ENCODE measurements at regions not wholly inside any gene's neighbourhood (a gene's known extent, or its start where the extent isn't known, plus 50 kb on each side); places are given as distances from the start of the nearest gene placed in this dataset.
A peak's percentile ranks its signal among the peaks of the same experiment; 100 is the strongest.

- no peak for DNase-seq
Observed at GRCh38 chr1:208648146-208648545, 404.0 kb upstream of the PLXNA2 start.

- DNase-seq = peak; percentile 29
Observed at GRCh38 chr1:208652296-208653160, 408.3 kb upstream of the PLXNA2 start.

- no peak for DNase-seq
Observed at GRCh38 chr1:208653426-208653825, 409.2 kb upstream of the PLXNA2 start.

GRCh38 chr1:208654241-208654640, 410.1 kb upstream of the PLXNA2 start:
- DNase-seq = no peak

DNA sequence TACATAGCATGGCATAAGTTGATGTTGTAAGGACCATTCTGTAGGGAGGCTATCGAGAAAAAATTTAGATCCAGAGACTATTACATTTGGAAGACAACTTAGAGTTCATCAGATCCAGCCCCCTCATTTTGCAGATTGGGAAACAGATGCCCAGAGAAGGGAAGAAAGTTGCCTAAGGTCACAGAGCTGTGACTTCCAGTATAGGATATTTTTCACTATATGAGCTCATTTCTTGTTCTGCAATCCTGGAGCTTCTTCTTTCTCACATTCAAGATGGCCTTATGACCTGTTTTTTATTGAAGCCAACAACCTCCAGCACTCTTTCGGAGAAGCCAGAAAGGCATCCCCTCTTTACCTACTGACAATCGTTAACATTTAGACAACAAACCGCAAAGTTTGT, 421.8 kb upstream of the PLXNA2 start:
- DNase-seq = no peak

DNA sequence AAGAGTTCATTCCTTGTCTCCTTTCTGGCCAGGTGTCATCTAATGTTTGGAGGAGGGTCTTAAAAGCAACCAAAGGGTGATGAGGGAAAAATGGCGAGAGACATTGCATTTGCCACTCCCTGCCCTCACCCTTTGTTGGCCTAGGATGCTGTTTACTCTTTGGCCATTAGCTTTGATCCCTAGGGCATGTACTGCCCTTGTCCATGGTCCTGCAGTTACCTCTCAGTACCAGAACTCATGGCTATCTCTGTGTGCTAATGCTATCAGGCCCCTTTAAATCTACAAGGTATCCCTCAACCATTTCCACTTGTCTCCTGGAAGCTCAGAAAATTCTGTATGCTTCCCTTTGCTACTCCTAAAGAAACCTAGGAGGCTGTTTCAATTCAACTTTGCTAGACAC, 424.8 kb upstream of the PLXNA2 start:
- no peak for DNase-seq

DNA sequence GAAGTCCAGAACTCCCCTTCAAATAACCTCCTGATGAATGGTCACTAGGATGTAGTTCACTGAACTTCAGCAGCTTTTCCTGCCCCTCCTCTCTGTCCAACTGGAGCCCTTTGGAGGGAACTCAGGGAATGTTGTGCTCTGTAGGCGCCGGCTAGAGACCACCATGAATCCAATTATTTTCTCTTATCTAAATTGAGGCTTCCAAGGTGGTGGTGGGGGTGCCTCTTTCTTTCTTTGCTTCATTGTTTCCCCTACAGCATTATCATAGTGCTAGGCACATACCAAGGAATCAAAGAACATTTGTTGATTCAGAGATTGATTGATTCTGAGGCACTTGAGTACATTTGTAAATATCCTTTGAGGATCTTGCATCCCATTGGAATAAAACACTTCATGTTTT, 426.6 kb upstream of the PLXNA2 start:
- DNase-seq = no peak

DNA sequence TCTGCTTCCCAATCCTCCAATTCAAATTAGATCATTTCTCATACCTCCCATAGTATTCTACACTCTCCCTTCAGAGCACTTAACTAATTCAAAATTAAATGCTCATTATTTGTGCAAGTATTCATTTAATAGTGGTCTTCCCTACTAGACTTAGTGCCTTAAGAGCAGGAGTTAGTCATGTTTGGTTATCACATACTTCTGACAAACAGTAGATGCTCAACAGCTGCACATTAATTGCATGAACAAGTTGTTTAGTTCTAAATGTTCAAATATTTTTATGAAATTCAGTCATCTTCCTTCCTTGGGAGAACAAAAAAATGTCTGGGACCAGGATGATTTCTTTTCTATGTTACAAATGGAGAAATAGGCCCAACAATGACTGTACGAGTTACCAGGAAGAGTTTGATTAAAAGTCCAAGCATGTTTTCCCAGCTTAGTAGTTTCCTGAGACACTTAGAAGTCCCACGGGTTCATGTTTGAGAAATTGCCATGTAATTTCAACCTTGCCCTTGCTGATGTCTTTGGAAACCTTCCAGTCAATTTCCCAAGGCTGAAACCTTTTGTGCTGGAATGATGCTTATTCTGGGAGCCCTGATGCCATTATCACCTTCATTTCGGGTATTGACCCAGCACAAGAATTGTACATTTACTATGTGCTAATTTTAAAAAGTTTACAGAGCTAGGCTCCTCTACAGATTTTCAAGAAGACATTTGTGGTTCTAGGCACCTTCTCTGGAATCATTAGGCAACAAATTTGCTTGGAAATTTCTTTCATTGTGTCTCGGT, 437.9 kb upstream of the PLXNA2 start:
- DNase-seq = no peak

GRCh38 chr1:208682664-208683013, 438.5 kb upstream of the PLXNA2 start:
- DNase-seq = no peak

GRCh38 chr1:208683141-208683540, 439.0 kb upstream of the PLXNA2 start:
- no peak for DNase-seq

DNA sequence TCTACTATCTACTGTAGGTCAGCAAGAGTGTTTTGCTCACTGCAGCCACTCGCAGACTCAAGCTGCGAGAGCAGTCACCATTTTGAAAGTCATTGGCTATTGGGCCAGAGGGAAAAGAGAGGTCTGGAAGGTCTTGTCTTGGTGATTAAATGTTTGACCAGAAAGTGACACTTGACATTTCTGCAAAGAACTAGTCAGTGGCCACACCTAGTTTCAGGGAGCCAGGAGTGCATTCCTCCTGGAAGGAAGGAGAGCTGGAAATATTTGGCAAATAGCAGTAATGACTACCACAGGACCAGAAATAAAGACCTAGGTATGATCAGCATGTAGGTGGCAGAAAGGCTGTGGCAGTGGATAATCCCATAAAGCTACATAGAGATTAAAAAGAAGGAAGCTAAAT, 440.0 kb upstream of the PLXNA2 start:
- DNase-seq = no peak

DNA sequence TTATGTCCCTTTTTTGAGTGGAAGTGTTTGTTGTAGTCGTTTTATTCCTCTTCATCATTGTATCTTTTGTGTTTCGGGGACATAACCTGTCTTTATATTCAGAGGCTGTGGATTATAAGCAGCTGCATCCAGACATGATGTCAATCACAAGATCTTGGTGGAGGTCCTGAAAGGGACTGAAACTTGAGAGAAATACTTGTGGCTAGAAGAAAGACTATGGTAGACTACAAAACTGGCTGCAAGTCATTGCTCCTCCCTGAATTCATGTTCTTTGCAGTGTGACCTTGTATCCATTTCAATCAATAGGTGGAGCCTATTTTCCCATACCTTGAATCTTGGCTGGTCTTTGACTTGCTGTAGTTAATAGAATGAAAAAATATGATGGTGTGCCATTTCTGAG, 442.4 kb upstream of the PLXNA2 start:
- DNase-seq = no peak

GRCh38 chr1:208688656-208689315, 444.6 kb upstream of the PLXNA2 start:
- DNase-seq = no peak

GRCh38 chr1:208691012-208691411, 446.8 kb upstream of the PLXNA2 start:
- no peak for DNase-seq

GRCh38 chr1:208709981-208710380, 465.8 kb upstream of the PLXNA2 start:
- no peak for DNase-seq

DNA sequence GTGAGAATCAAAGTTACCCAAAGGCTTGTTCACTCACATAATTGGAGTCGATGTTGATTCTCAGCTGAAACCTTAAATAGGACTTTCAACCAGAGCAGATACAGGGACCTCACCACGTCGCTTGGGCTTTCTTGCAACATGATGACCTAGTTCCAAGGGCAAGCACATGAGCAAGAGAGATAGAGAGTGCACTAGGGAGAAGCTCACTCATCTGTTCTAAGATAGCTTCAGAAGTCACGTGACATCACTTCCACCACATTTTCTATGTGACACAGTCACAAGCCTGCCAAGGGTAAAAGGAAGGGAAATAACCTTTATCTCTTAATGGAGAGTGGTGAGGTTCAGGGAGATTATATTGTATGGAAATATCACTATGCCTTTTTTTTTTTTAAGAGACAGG, 470.1 kb upstream of the PLXNA2 start:
- DNase-seq = no peak

GRCh38 chr1:208717525-208717924, 473.3 kb upstream of the PLXNA2 start:
- no peak for DNase-seq

DNA sequence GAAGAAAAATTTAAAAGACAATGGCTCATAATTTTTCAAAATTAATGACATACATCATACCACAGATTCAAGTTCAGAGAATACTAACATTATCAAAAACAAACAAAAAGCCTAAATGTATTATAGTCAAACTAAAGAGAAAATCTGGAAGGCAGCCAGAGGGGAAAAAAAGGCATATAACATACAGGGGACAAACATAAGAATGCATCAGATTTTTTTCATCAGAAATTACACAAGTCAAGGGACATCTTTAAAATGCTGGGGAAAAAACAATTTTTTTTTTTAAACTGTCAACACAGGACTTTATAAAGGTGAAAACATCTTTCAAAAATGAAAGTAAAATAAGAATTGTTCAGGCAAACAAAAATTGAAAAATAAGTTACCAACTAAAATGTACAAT, 478.4 kb upstream of the PLXNA2 start:
- DNase-seq = no peak

GRCh38 chr1:208724079-208724478, 479.9 kb upstream of the PLXNA2 start:
- DNase-seq = no peak

GRCh38 chr1:208728815-208729214, 484.6 kb upstream of the PLXNA2 start:
- DNase-seq = no peak

DNA sequence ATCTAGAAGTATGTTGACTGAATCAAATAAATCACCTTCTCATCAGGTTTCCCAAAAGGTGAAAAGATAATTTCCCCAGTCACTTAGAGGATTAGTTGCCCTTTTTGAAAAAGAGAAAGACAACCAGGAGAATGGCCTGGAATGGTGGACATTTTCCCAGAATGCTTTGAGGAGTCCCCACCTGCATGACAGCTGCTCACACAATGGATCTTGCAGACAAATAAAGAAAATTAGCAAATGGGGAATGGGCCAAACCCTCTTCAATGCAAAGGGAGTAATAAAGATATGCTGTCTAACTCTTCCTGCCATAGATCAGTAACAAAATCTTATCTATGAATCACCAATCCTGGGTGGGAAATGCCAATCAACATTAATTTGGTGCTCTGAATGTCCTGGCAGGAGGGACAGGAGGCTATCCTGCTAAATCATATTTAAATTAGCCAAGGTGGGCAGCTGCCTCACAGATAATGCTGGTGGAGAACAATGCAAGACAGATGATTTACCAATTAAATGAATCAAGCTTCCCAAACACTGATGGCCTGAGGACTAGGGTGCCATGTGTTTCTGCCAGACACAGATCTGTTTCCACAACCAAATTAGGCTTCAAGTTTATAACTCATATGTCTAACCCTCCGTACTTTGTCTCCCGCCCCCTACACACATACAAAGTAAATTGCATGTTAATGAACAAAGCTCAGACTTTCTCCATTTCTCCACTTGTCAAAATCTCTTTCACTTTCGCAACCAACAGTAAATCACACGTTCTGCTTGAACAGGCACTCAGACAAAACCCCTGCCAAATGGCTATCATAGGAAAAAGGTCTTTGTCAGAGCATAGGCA, 488.0 kb upstream of the PLXNA2 start:
- DNase-seq = no peak

DNA sequence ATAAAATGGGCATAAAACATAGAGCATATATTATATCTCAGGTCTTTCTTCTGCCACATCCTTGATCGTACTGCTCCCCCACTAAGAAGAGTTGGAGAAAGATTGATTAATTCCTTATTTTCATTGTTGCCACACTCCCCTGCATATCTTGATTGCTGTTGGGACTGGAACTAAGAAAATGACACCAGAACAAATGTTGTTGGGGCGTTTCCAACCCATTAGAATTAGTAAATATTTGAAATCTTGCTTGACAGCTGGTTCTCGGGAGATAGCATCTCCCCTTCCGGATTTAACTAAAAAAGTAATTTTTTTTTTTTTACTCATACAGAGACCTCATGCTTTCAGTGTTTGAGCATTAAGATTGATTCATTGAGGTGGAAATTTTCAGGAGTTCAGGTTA, 493.0 kb upstream of the PLXNA2 start:
- DNase-seq = no peak

DNA sequence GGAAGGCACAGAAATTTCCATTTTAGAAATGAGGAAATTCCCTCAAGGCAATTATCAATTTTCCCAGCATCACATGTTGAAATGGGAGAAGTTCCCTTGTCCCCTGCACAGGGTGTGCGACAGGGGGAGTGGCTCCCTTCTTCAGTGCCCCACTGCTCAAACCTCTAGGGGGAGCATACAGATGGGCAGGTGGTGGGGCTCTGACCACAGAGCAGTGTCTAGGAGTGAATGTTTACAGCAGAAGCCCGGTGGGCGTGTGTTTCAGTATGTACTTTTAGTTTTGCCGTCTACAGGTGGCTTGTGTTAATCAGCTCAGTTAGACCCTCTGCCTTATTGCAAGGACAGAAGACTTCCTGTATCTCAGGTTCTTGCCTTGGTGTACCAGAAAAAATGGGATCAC, 493.7 kb upstream of the PLXNA2 start:
- no peak for DNase-seq
